ENCODE measurements at regions not wholly inside any gene's neighbourhood (a gene's known extent, or its start where the extent isn't known, plus 50 kb on each side); places are given as distances from the start of the nearest gene placed in this dataset.

GRCh38 chr5:68406767-68407241, 191.2 kb downstream of the PIK3R1 start:
- H3K4me3 Mint-ChIP-seq: peak overlapping the region; percentile 8; the same call in 1 of the 3 replicates
- H3K9me2 ChIP-seq (ENCODE audit: insufficient read depth): peaks cover 6% of the 10 kb centered on the region
- H4K20me1 ChIP-seq (replicated peaks; ENCODE audit: insufficient read depth): no peaks in the 10 kb centered on the region
- TF ChIP-seq STAT1 (IDR thresholded peaks at IDR 0.05; ENCODE audit: unreplicated experiment) (no peak), EZH2 (IDR thresholded peaks at IDR 0.05; ENCODE audit: low read depth, unreplicated experiment) (no peak), JUNB (IDR thresholded peaks at IDR 0.05; ENCODE audit: unreplicated experiment) (no peak), NANOG (IDR thresholded peaks at IDR 0.05; ENCODE audit: borderline replicate concordance) (no peak)
- peak overlapping the region; percentile 86 for H2AFZ ChIP-seq
- no peak overlapping the region for H3K27ac ChIP-seq (ENCODE audit: low read depth)
- no peaks in the 10 kb centered on the region for H3K36me3 ChIP-seq (ENCODE audit: insufficient read depth)
- peak overlapping the region; percentile 71 for H3K27ac Mint-ChIP-seq
- H3K4me2 ChIP-seq: 0 out of 2 replicates have a peak overlapping the region, but pooled peaks have one; percentile 1
- H3K27me3 ChIP-seq (ENCODE audit: insufficient read depth): no peaks in the 10 kb centered on the region
- peaks cover 34% of the 10 kb centered on the region for H3K4me1 Mint-ChIP-seq
- H3F3A ChIP-seq (replicated peaks; ENCODE audit: low read depth): no peaks in the 10 kb centered on the region
- H3K36me3 Mint-ChIP-seq (ENCODE audit: low read depth): peaks cover 4% of the 10 kb centered on the region; the same call in 1 of the 3 replicates
- H3K9me3 Mint-ChIP-seq: no peaks in the 10 kb centered on the region
- no peak for DNase-seq (ENCODE audit: low spot score)
- no peak; the same call in 2 of the 3 replicates for ATAC-seq
- H3K4me1 ChIP-seq (ENCODE audit: insufficient read depth): peaks cover 31% of the 10 kb centered on the region
- no peaks in the 10 kb centered on the region for H3K27me3 Mint-ChIP-seq (ENCODE audit: insufficient read depth, low read depth, poor library complexity)
- no peak overlapping the region for H3K4me3 ChIP-seq
- no peaks in the 10 kb centered on the region for H3K79me2 ChIP-seq (replicated peaks; ENCODE audit: insufficient read depth)

- Mint-ChIP-seq H3K9me3 (no peaks in the 10 kb centered on the region), H3K27ac (peak overlapping the region; percentile 71; the same call in 1 of the 2 replicates), H3K4me3 (peak overlapping the region; percentile 8; the same call in 1 of the 3 replicates), H3K4me1 (peaks cover 34% of the 10 kb centered on the region), H3K27me3 (ENCODE audit: insufficient read depth, low read depth, poor library complexity) (no peaks in the 10 kb centered on the region), H3K36me3 (ENCODE audit: low read depth) (peaks cover 4% of the 10 kb centered on the region; the same call in 1 of the 3 replicates)
- Histone ChIP-seq H3K9me2 (ENCODE audit: insufficient read depth) (peaks cover 6% of the 10 kb centered on the region), H3F3A (replicated peaks; ENCODE audit: low read depth) (no peaks in the 10 kb centered on the region), H3K4me2 (0 out of 2 replicates have a peak overlapping the region, but pooled peaks have one; percentile 1), H2AFZ (no peak overlapping the region), H3K79me2 (replicated peaks; ENCODE audit: insufficient read depth) (no peaks in the 10 kb centered on the region), H3K27me3 (ENCODE audit: insufficient read depth) (no peaks in the 10 kb centered on the region), H3K4me3 (no peak overlapping the region), H3K36me3 (ENCODE audit: insufficient read depth) (no peaks in the 10 kb centered on the region), H4K20me1 (replicated peaks; ENCODE audit: insufficient read depth) (no peaks in the 10 kb centered on the region), H3K27ac (ENCODE audit: low read depth) (no peak overlapping the region), H3K4me1 (ENCODE audit: insufficient read depth) (peaks cover 31% of the 10 kb centered on the region)
- DNase-seq (ENCODE audit: low spot score) (no peak), ATAC-seq (no peak)
- no peak for TF ChIP-seq STAT1 (IDR thresholded peaks at IDR 0.05; ENCODE audit: unreplicated experiment)
- TF ChIP-seq ZNF462 (CRISPR knock-in tag; IDR thresholded peaks at IDR 0.05): no peak
- no peak for TF ChIP-seq POLR2AphosphoS5 (IDR thresholded peaks at IDR 0.05; ENCODE audit: low read depth)
- TF ChIP-seq ETS1 (IDR thresholded peaks at IDR 0.05): no peak
- no peak for TF ChIP-seq ZNF331 (CRISPR knock-in tag; IDR thresholded peaks at IDR 0.05; ENCODE audit: low read depth)
- no peak for TF ChIP-seq EZH2 (IDR thresholded peaks at IDR 0.05; ENCODE audit: low read depth, unreplicated experiment)
Observed at GRCh38 chr5:68407311-68408239, 192.0 kb downstream of the PIK3R1 start.

Measured in GM23338 (cell line).